ENCODE measurements at regions not wholly inside any gene's neighbourhood (a gene's known extent, or its start where the extent isn't known, plus 50 kb on each side); places are given as distances from the start of the nearest gene placed in this dataset.
"Not testable (repeated sequence)": the region's sequence is repeated elsewhere in the genome, so short reads cannot be mapped to it uniquely, and the experiment has no call there.

DNA sequence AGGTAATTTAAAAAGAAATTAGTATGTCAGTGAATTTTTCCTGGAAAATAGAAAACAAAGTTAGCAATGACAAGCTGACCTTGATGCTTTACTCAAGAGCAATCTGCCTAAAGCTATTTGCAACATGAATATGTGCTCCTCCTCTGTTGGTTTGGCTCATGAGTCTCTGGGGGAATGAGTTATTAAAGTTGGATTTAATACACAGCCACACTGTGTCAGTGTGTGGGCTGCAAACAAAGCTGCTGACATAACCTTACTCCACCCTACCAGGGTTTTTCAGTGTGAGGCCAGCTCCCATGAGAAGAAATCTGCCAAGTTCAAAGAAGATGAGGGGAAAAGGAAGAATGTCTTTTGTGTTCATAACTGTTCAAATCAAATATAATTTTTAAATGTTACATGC is 280.5 kb downstream of the TLL1 start:
- DNase-seq (ENCODE audit: low read depth, low spot score) = no peak

DNA sequence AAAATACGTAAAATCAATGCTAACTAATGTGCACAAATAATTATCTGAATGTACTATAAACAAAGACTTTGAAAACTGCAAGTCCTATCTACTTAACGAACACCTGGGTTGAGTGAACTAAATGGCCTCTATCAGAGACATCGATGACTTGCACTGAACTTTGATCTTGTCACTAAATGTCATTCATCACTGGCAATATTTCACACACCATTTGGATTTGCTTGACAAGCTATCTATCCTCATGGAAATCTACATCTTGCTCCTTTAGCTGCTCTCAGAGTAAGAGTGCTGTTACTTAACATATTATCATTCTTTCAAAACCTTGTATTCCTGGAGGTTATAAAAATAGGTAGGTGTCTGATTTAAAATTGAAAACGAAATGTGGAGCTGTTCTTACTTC is 289.3 kb downstream of the TLL1 start:
- no peak for DNase-seq (ENCODE audit: low read depth, low spot score)

DNA sequence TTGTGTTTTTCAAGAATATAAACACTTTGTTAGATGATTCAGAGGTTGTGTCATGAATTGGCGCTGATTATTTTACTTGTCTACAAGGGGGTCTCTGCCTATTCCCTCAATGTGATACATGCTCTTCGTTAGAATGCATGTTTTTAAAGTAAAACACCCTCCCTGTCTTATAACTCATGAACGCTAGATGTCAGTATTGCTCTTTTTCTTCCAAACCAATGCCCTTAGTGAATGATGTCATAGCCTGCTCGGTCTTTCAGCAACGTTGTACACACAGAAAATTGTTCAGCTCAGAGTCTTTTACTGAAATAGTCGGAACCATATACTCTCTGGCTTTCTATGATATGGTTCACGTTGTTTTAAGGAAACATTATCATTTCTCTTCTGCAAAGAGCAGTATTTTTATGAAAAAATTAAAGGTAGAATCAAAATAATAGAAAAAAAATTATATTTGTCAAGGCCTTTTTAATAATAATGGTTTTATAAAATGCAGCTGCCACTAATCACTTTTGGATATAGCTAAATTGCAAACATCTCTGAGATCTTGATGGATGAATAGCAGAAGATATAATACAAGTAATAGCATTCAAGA is 292.9 kb downstream of the TLL1 start:
- DNase-seq (ENCODE audit: low read depth, low spot score) = peak; percentile 20

DNA sequence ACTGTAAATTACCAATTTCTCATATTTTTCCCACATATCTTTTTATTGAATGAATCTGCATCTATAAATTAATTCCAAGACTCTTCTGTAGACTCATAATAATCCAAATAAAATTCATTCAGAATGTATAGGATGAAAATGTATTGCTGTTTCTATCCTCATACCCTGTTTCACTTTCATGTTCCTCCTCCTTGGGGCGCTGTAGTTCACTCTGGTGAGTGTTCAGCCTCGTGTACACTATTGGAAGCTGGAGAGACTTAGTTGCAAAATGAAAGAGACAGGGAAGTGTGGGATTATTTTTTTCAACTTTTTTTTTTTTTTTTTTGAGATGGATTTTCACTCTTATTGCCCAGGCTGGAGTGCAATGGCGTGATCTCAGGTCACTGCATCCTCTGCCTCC is 296.1 kb downstream of the TLL1 start:
- DNase-seq (ENCODE audit: low read depth, low spot score) = no peak

DNA sequence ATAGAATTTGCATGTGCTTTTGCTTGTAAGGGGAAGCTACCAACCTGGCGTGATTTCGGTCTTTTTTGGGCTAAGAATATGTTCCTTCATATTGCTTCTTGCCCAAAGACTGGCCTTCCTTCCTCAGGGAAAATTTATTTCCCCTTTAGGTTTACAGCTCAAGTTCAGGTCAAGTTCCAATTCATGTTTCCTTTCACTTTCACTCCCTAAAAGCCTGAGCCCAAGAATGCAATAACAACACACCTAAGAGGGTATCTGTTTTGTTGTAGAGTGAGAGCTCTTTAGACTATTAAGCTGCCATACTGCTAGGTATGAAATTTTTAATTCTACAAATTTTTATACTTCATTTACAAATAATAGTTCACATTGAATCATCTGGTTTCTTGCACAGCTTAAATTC is 299.6 kb downstream of the TLL1 start:
- no peak for DNase-seq (ENCODE audit: low read depth, low spot score)

DNA sequence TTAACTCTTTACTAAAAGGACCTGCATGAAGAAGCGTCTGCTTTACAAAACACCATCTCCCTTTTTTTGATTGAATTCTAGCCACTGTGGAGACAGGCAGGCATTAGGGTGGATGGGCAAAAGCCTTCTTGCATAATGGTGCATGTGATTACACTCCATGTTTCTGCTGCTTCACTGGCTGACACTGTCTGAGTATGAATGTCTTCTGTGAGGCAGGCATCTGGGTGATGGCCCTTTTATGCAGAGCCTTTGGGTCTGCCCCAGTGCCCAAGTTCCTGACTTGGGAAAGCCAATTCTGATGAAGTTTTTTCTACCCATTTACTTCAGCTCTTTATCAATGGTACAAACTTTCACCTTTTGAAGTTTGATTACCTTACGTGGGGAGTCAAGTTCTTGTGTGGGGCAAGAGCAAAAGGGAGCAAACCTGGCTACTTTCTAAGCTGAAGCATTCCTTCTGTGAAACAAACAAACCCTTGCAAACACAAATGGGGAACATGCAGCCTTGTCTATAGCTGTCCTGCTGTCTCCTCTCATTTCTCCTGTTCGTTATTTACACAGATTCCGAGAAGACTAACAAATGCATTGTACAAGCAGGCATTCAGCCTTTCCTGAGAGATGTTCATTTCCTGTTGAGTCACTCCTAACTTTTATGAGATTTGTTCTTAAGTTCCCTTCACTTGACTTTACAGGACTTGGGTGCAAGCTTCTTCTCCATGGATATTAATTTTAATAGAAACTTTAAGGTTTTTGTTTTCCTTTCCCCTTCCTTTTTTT is 301.9 kb downstream of the TLL1 start:
- DNase-seq (ENCODE audit: low read depth, low spot score) = peak; percentile 5

DNA sequence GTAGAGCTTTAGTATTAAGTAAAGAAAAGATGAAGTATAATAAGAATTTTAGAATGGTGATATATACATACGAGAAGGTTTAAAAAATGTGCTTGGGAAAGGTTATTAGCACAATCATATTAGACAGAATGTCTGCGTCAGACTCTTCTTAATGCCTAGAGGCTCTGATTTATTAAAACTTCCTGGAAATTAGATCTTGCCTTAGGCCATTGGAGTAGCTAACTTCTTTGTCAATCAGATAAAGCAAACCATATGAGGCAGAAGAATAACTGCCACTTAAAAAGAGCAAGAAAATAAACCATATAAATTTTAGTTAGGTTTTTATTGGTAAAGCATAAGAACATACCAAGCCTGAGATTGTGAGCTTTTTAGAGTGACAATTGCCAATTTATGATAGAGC is 309.1 kb downstream of the TLL1 start:
- no peak for DNase-seq (ENCODE audit: low read depth, low spot score)

DNA sequence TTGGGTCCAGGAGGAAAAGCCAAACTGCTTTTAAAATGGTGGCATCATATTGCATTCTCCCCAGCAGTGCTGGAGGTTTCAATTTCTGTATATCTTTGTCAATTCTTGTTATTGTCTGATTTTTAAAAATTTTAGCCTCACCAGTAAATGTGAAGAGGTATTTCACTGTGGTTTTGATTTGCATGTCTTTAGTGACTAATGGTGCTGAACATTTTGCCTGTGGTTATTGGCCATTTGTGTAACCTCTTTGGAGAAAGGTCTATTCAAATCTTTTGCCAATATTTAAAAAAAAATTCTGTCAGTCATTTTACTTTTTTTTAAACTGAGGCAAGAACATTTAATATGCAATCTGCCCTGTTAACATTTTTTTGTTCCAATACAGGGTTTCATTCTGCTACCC is 322.1 kb downstream of the TLL1 start:
- DNase-seq (ENCODE audit: low read depth, low spot score) = no peak

DNA sequence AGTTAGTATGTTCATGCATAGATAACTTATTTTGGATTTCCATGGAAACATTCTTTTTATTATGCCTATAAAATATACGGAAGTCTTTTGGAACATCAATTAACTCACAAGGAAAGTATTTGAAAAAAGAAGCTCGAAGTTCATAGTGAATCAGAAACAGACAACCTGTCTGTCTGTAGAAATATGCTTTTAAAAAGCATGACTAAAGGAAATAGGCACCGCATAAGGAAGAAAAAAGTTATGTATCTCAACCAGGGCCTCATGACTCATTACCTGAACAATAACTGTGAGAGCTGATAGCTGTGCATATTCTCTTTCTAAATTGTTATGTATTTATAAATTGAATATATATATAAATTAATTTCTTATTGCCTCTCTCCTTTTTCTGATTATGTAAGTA is 324.1 kb downstream of the TLL1 start:
- no peak for DNase-seq (ENCODE audit: low read depth, low spot score)

DNA sequence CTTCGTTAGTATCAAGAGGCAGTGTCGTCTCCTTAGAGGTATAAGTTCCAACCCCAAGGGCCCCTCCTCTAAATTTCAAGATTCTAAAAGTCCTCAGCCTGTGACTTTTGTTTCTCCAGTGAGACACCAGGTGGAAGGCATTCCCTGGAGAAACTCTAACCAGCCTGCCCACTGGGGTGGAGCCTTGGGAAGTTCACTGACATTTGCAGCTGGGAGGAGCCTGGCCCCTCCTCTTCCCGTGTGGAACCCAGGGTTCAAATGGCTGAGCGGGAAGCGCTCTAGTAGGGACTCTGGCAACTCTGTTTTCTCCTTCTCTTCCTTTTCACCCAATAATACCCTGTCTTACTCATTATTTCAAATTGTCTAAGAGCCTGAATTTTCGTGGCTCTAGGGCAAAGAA is 325.0 kb downstream of the TLL1 start:
- DNase-seq (ENCODE audit: low read depth, low spot score) = no peak

DNA sequence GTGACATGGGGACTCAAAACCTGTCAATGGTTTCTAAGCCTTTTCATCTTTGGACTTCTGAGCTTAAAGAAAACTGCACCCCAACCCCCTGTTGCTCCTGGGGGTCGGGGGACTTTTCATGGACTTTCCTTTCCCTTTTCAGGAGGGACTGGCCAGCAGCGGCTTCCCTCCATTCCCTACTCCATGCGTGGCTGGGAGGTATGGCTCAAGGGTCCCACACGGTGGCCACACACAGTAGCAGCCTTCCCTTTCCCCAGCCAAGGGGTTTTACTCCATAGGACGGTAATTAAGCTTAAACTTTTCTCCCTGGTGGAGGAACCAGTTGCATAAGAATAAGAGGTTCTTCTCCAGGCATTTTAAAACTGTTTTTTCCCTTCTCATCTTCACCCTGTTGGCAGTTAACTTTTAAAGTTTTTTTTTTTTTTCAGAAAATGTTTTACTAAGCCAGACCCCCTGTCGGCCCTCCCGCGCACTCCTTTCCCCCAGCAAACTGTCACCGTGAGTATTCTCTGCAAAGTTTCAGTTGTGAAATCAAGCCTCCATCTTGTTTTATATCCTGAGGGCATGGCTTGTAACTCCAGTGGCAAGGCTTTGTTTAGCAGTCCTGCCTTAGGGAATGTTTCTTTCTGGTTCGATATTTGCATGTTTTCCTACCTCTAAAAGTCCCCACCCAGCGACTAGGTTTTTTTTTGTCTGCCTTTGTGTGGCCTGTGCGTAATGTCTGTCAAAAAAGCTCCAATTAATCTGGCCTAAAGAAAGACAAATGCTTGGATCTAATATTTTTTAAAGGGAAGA is 325.7 kb downstream of the TLL1 start:
- no peak for DNase-seq (ENCODE audit: low read depth, low spot score)

DNA sequence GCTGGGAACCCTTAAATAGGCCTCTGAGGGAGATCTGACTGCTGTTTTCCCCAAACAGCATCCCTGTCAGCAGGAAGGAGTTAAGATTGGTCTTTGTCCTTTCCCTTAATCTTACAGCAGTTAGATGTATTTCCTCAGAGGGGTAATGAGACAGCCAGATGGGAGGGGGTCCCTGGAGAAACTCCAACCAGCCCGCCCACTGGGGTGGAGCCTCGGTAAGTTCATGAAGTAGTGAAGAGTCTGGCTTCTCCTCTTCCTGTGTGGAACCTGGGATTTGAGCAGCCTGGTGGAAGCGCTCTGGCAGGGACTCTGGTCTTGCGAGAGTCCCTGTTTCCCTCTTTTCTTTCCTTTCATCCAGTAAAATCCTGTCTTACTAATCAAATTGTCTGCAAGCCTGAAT is 330.0 kb downstream of the TLL1 start:
- DNase-seq (ENCODE audit: low read depth, low spot score) = no peak

DNA sequence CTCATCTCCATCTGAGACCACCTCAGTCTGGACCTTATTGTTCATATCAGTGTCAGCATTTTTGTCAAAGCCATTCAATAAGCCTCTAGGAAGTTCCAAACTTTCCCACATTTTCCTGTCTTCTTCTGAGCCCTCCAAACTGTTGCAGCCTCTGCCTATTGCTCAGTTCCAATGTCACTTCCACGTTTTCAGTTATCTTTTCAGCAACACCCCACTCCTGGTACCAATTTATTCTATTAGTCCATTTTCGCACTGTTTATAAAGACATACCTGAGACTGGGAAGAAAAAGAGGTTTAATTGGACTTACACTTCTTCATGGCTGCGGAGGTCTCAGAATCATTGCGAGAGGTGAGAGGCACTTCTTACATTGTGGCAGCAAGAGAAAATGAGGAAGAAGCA is 339.3 kb downstream of the TLL1 start:
- not testable (repeated sequence) for DNase-seq (ENCODE audit: low read depth, low spot score)

DNA sequence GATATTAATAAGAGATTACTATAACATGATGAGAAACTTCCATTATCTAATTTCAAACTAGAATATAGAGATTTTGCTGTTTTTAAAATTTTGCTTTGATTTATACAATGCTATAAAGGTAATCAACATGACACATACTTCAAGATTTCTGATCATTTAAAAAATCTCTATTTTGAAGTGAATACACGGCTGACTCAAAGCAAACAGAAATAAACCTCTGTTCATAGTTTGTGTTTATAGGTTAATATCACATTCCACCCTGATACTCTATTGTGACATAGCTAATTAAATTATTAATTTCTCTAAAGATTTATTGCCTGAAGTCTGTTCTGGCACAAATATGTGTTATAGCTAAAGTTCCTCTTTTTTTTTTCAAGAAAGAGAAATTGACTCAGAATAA is 349.2 kb downstream of the TLL1 start:
- no peak for DNase-seq (ENCODE audit: low read depth, low spot score)

DNA sequence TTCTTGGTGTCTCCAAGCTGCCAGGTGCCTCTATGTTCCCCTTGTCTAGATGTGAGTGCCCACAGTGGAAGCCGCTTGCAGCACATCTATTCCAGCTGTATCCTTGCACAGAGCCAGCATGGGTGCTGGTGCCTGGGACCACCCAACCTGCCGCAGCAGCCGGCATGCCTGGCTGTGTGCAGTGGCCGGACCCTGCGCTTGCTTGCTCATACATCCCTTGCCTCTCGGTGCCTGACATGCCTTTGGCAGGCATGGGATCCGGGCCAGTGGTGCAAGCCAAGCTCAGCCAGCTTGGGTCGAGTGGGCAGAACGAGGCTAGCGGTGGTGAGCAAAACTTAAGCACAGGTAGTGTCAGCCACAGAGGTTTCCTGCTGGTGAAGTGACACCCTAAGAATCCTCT is 355.1 kb downstream of the TLL1 start:
- DNase-seq (ENCODE audit: low read depth, low spot score) = no peak

DNA sequence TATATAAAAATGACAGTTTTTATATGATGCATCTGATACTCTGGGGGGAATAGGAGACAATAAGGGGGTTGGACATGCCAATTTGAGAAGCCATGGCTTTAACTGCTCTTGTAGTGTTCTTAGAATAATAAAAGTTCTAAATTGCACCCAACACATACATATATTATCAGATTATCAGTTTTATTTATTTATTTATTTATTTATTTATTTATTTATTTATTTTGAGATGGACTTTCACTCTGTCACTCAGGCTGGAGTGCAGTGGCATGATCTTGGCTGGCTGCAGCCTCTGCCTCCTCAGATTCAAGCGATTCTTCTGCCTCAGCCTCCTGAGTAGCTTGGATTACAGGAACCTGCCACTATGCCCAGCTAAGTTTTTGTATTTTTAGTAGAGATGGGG is 356.8 kb downstream of the TLL1 start:
- no peak for DNase-seq (ENCODE audit: low read depth, low spot score)

DNA sequence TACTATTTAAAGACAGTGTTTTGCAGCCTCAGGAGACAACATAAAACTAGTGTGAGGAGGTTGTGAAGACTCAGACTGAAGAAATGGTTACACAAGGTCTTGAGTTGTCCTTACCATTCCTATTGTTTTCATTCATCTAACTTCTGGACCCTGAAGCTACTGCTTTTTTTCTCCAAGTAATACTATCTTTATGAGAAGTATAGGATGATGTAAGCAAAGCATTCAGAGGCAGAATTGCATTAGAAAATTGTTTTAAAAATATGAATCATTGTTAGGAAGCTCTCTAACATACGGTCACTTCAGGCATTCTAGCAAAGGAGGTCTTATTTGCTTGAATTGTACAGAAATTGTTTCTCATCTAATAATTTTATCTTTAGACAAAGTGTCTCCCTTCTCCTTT is 357.8 kb downstream of the TLL1 start:
- DNase-seq (ENCODE audit: low read depth, low spot score) = no peak

DNA sequence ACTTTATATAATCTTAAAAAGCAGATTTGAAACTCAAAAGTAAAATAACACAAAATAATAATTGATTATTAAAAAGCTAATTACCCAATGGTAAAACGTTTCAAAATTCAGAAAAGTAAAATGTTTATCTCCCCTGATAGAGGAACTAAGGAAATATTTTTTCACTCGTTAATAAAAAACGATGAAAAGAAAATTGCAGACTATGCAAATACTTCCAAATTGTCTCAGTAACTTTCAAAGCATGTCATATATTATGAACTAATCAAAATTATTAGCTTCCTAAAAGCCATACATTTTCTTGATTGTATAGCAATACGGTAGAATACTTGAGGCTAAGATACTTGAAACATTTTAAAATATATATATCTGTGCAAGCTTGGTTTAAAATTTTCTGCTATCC is 366.3 kb downstream of the TLL1 start:
- DNase-seq (ENCODE audit: low read depth, low spot score) = no peak

DNA sequence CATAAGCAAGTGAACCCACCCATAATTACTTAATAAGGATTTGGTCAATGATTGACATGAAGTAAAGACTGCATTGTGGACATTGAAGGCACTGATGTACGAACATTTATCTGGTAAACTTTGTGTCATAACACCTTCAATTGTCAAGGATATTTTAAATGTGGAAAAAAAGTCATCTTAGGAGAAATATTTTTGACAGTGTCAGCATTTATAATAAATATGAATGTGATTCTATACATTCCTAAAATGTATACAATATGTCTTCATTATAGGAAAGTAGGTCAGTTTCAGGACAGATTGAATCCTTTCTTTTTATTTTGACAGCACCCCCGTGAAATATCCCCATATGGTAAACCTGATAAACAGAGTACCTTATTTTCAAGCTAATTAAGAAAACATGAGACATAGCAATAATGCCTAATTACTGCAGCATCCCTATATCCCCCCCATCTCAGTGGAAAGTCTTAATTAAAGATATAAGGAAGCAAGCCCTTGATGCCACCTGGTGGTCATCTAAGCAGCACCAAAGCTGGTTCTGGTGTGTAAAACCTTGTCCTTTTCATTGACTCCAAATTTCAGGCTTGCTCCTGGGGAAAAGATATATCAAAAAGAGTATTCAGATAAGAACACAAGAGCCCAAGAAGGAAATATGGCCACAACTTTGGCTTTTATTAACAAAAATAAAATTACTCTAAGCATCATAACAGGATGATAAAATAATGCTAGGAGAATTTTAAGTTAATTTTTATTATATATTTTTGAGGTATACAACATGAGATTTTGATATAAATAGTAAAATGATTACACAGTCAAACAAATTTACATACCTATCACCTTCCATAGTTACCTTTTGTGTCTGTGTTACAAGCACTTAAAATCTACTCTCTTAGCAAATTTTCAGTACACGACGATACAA is 379.7 kb downstream of the TLL1 start:
- DNase-seq (ENCODE audit: low read depth, low spot score) = no peak

DNA sequence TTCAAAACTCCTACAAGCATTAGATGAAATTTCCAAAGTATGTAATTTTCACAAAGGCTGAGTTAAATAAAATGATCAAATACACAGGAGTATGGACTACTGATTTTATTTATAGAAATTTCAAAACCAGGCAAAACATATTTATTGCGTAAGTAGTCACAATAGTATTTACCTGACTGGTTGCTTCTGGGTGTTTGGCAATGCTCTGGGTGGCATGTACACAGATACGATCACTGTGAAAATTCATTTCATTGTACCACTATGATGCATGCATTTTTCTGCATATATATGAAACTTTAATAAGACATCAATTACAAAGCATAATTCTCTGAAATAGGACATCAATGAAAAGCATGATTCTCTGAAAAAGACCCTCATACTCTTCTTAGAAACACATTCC is 384.2 kb downstream of the TLL1 start:
- DNase-seq (ENCODE audit: low read depth, low spot score) = no peak

DNA sequence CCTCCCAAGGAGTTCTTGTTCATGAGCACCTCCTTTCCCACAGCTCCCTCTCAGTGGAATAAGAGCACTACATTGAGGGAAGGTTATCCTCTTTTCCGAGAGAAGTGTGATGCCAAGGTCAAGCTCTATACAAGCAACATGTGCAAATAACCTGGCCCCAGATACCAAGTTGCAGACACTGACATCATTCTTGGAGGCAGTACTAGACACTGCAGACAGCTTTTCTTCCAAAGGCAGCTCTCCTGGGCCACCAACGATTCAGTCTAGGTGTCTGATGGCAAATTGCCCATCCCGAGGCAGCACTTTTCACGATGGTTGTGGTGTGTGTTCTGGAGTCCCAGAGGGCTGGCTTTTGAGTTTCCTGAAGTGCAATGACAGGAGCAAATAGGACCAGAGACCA is 384.9 kb downstream of the TLL1 start:
- DNase-seq (ENCODE audit: low read depth, low spot score) = no peak

DNA sequence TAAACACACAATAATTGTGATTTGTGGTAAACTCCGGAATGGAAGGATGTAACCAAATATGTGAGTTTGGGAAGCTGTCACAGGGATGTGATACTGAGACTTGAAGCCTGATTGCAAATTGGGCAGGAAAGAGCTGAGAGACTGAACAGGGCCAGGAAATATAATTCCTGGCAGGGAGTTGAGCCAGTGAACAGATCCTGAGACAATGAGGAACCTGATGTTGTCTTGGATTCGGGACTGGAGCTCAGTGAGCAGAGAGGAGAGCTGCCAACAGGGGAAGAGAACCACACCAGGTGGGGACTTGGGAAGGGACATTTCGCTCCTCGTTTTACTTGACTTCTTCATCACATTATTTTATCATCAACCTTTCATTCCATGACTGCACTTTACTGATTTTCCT is 386.0 kb downstream of the TLL1 start:
- DNase-seq (ENCODE audit: low read depth, low spot score) = no peak

All from pulmonary artery endothelial cell (primary cell).